Adrenal gland (tissue), 5 donors: ENCODE measurements at regions not wholly inside any gene's neighbourhood (a gene's known extent, or its start where the extent isn't known, plus 50 kb on each side); places are given as distances from the start of the nearest gene placed in this dataset.

Source experiments
- POLR2A ChIP-seq, 2 donors: fragments of 450-650 bp; IDR thresholded peaks; one replicate each; pipeline ENCODE4 v1.6.1; 2017; ENCODE audit warnings: antibody characterized with exemption in 2 of 2, mild to moderate bottlenecking in 2 of 2, moderate library complexity in 1 of 2
- TF ChIP-seq, protein P1 (sequence below), 6 experiments: fragments of 450-650 bp in 4 of 6; fragments of 200-600 bp in 2 of 6; sonication (generic) in 1 of 6; IDR thresholded peaks; 1 replicate in 5 of 6; 2 replicates in 1 of 6; pipeline versions ENCODE4 v1.5.1 to v1.8.0; 2016 to 2021; ENCODE audit warnings: antibody characterized with exemption in 6 of 6, mild to moderate bottlenecking in 2 of 6, moderate library complexity in 1 of 6
- donor health status: DM: no; HTN: no; CAD: no.

DNA sequence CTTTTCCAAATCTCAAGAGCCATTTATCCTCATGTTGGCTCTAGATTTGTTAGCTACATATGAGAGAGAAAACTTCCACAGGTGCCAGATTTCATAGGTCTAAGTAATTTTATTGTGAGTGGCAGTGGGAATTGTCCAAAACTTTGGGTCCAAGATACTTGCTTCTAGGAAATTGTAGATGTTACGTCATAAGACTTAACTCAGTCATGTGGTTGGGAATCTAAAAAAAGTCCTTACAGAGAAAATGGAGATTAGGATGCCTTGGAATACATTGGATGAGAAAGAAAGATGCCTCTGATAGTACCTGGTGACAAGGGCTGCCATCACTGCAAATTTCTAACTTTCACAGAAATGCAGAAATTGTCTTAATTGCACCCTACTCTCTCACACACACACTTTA lies 506.5 kb downstream of the C4orf33 start:
- TF ChIP-seq, protein P1, sequence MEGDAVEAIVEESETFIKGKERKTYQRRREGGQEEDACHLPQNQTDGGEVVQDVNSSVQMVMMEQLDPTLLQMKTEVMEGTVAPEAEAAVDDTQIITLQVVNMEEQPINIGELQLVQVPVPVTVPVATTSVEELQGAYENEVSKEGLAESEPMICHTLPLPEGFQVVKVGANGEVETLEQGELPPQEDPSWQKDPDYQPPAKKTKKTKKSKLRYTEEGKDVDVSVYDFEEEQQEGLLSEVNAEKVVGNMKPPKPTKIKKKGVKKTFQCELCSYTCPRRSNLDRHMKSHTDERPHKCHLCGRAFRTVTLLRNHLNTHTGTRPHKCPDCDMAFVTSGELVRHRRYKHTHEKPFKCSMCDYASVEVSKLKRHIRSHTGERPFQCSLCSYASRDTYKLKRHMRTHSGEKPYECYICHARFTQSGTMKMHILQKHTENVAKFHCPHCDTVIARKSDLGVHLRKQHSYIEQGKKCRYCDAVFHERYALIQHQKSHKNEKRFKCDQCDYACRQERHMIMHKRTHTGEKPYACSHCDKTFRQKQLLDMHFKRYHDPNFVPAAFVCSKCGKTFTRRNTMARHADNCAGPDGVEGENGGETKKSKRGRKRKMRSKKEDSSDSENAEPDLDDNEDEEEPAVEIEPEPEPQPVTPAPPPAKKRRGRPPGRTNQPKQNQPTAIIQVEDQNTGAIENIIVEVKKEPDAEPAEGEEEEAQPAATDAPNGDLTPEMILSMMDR (IDR thresholded peaks at IDR 0.05) = no peak
- TF ChIP-seq POLR2A (IDR thresholded peaks at IDR 0.05) = no peak
